HG02870 (cell line): ENCODE measurements at regions not wholly inside any gene's neighbourhood (a gene's known extent, or its start where the extent isn't known, plus 50 kb on each side); places are given as distances from the start of the nearest gene placed in this dataset.

Experiments
- ATAC-seq: cut with Tn5 transposase; IDR thresholded peaks from one replicate; pipeline ENCODE4 v1.9.1; 2021; ENCODE audit warnings: mild to moderate bottlenecking, moderate library complexity; ENCODE audit not compliant: unreplicated experiment

DNA sequence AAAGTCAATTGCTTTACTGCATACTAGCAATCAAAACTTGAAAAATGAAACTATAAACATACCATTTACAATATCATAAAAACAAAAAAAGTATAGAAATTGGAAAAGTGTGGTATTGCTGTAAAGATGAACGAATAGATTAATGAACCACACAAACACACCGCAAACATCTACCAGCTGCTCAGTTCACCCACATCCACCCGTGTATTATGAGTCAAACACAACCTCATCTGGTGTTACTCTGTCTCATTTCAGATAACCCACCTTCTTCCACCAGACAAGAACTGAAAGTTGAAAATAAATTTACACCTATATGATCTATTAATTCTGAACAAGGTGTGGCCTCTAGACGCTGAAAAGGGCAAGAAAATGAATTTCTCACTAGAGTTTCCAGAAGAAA, 53.3 kb downstream of the BLID start:
- no peak for ATAC-seq

DNA sequence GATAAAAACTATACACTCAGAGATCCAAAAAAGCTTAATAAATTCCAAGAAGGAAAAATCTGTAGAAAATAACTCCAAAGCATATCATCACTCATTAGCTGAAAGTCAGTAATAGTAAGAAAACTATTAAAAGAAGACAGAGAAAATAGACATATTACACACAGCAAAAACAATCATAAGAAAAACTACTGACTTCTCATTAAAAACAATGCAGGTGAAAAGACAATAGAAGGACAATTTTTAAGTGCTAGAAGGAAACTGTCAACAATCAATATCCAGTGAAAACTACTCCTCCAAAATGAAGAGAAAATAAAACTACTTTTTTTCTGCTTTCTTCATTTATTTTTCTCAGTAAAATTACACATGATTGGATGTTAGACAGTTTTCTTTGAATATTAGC, 56.5 kb downstream of the BLID start:
- no peak for ATAC-seq

DNA sequence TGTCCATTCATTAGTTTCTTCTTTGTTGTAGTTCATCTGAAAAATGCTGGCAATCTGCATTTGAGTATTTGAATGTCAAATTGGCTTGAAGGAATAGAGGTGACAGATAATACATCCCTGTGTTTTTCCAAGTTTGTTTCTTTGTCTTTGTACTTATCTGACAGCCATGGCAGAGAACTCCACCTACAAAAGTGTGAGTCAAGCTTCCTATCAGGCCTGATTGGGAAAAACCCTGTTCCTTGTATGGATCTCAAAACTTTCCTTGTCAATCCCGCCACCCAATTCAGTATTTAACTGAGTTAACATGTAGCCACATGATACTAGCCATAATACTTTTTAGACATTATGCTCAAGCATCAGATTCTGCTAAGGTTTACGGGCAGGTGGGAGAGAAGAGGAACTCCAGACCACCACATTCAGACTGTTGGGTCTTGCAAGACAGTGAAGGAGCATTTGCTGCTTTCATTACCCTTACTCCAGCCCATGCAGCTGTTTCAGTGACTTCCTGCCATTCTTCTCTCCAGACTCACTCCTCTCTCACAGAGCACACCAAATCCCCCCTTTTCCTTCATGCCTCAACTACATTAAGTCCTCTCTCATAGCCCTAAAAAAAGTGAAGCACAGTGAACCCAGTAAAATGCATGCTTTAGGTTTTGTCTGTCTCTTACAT, 65.9 kb downstream of the BLID start:
- no peak for ATAC-seq

DNA sequence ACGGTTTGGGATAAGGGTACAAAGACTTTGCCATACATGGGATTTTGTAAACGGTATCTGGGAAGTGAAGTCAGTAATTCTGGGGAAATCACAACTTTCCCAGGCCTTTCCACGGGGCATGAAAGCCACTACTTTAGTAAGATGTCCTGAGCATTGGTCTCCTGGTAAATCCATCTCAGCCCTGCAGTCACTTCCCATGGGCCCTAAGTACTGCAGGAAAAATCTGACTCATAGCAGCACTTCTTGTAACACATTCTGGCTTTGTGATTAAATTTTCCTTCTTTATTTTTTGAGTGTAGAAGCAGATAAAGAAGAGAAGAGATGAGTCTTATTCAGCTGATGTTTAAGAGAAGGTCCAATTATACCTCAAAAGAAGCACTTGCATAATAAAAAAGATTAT, 67.6 kb downstream of the BLID start:
- ATAC-seq = no peak

DNA sequence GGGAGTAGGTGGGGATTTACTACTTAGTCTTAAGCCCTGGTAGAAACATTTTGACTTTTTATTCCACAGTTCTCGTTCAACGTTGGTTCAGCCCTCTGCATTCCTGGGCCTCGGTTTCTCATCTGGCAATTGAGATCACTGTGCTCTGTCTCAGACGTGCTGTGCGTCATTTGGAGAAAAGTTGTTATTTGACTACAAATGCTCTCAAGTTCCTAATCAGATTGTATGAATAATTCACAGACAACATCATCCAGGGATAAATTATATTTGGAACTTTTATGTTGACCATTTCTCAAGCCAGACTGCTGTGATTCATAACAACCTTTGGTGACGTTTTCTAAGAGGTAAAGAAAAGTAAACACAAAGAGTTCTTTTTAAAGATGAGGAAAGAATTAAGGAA, 69.2 kb downstream of the BLID start:
- no peak for ATAC-seq

DNA sequence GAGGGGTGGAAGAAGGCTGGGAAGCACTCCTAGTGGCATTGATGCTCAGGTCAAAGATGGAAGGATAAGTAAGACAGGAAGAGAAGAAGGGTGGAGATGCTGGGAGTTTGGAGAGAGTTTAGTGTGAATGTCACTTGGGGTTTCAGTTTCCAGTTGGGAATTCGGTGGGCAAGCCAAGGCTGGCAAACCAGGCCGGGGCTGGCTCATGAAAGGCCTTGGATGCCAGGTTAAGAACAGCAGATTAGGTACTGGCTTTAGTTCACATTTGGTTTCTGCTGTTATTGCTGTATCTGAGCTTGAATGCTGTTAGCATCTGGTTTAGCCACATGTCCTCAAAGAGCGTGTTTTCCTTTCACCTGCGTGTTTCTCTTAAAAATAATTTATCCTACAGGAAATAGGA, 69.6 kb downstream of the BLID start:
- ATAC-seq = no peak

DNA sequence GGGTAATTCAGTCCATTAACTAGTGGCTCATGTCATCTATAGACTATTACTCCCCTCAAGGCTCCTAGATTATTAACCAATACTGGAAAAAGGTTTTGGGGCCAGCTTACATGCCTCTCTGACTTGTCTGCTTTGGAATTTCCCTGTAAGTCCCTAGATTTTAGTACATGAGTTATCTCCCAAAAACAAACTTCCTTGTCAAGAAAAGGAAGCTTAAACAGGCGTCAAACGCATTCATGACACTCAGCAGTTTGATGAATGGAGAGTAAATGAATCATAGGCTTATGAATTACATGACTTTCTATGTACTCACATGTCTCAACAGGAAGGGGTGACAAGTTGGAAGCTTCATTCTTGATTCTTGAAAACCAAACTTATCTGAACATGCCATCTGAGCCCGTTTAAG, 70.8 kb downstream of the BLID start:
- no peak for ATAC-seq

DNA sequence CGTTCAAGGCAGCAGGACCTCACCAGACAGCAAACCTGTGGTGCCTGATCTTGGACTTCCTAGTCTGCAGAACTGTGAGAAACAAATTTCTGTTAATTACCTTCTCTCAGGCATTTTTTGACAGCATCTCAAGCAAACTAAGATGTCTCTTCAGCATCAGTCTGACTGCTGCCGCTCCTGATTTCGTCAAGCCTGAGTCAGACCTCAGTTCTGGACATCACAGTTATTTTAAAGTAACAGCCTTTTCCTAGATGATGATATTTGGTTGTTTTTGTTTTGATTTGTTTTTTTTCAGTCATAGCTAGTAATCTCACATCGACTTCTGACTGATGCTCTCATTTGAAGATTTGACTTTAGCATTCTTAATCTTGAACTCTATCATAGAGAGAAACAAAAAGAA, 71.9 kb downstream of the BLID start:
- no peak for ATAC-seq

GRCh38 chr11:122042981-122043380, 73.0 kb downstream of the BLID start:
- ATAC-seq = no peak

DNA sequence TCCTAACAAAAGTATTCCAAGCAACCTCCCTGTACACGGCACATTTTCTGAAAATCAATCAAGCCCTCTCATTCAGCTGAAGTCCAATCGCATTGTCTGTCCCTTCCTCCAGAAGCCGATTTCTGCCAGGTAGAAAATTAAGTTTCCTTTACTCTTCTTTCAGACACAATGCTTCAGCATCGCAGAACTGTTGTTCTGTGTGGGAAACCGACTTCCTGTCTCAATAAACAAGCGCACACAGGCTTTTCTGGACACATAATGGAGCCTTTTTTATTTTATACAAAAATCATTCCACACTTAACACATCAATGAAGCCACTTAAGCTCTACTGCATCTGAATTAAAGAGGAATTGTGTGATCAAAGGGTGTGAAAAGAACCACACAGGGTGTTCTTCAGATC, 75.6 kb downstream of the BLID start:
- no peak for ATAC-seq

DNA sequence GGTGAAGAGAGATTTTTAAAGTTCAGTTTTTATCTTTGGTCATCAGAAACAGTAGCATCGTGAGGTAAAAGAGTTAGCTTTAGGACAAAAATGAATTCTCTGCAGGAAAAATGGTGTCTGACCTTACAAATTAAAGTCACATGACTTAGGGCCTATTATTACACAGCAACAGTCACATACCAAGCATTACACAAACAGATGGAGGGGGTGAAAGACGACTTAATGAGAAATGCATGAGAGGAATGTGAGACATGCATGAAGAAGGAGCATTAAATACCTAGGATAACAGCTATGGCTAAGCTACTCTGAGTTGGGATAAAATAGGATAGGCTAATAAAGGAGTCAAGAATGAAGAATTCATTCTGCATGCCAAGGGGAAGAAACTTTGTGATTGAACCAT, 77.5 kb downstream of the BLID start:
- ATAC-seq = no peak

GRCh38 chr11:122037911-122038310, 78.1 kb downstream of the BLID start:
- ATAC-seq = no peak

DNA sequence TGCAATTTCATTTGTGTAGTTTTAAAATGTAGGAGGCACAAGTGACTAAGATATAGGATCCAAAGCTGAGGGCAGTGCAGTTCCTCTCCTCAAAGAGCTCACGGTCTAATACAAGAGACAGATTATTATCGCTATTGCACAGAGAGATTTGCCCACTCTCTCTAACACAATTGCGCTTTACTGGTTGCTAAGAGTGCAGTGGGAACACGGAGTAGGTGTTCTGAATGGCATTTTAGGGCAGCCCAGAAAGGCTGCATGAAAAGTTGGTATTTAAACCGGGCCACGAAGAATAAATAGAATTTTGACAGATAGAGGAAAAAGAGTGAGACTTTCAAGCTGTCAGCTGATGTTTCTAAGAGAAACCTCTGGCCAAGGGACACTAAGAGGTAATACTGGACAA, 79.5 kb downstream of the BLID start:
- no peak for ATAC-seq

DNA sequence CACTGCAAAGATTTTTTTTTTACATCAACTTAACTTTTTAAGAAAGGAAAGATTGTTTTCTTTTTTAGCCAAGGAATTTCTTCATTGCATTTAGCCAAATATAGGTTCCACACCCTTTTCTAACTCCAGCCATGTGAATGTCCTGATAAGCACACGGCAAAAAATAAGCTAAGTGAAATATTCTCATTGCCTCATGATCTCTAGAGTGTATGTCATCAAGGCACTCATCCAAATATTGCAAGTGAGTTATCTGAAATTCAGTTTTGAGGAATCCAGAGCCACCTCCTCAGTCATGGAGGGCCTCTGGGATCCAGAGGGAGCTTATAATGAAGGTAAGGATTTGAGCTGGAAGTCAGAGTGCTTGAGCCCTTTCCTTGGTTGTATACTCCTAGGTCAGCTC, 80.0 kb downstream of the BLID start:
- no peak for ATAC-seq

DNA sequence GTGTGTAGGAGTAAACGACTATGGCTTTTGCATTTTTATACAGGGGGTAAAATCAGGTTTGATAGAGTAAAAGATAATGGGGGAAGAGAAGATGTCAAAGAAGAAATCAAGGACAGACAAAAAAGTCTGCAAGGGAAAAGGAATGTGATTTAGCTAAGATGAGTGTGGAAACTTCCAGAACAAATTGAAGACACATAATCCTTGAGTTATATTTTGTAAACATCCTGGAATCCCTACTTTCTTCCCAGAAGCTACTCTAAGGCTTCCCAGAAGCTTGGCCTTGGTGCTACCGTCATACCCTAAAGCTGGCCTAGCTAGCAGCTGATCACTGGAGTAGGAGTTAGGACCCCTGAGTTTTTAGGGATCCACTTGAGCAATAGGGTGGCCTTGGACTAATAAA, 82.4 kb downstream of the BLID start:
- no peak for ATAC-seq

DNA sequence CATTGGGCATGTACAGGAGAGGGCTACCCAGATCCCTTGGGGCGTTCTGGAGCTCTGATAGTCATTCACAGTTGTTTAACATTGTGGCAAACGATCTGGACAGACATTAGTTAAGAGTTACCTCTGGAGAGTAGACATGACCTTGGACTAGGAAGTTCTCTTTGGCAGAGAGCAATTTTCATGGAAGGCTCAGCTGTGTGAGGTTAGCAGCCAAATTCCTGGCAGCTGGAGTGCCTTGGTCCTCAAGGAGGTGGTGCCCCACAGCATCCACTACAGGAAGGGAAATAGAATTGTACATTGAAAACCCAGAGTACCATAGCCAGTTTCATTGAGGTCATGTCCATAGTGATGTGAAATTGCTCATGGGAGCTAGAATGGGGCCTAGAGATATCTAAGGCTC, 82.8 kb downstream of the BLID start:
- ATAC-seq = no peak

GRCh38 chr11:122032317-122032716, 83.7 kb downstream of the BLID start:
- ATAC-seq = no peak

DNA sequence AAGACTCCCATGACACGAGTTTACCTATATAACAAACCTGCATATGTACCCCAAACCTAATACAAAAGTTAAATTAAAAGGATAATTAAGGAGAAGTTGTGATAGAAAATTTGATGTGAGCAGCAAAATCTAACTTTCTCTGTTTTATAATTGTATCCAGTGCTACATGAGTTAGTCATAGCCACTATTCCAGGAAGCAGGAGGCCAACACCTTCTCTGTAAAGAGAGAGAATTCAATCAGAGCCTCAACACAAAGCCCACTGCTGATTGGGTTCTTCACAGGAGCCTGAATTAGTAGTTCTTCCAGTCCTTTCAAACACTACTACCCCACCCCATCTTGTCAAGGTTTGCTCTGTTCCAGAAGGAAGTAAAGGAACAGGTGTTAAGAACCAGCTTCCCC, 84.2 kb downstream of the BLID start:
- no peak for ATAC-seq

DNA sequence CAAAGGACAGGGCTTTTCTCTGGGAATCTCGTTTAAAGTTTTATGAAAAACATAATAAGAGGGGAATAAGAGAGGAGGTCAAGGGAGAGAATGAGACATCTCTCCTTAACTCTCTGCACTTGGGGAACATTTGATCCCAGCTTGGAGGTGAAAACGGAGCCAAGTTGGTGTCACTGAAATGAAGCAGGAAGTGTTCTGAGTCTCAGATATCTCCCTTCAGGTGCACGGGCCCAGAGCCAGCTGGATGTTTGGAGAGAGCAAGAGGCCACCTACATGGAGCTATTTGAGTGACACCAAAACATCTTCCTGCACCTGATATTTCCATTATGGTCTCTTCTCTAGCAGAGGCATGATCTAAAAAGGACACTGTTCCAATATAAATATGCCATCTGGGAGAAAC, 85.7 kb downstream of the BLID start:
- no peak for ATAC-seq

- no peak for ATAC-seq
Measured at GRCh38 chr11:122028545-122028944, 87.5 kb downstream of the BLID start.

GRCh38 chr11:122028036-122028435, 88.0 kb downstream of the BLID start:
- no peak for ATAC-seq

- ATAC-seq = no peak
Measured at GRCh38 chr11:122025757-122026156, 90.3 kb downstream of the BLID start.

DNA sequence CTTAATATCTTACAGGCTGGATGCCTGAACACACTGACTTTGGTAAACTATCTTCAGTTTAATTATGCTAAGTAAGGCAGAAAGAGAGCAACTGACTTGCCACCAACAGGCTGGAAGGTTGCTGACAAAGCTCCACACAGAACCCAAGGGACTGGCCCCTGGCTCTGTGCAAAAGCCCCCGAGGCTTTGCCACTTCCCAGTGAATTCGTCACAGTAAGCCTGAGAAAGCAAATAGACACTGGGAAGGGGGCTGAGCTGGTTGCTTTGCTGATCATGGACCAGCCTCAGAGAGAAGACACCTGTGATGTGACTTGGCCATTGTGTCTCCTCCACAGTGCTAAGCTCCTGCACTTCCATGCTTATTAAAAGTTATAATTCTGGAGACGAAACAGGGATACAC, 91.7 kb downstream of the BLID start:
- ATAC-seq = no peak
